ENCODE measurements at regions not wholly inside any gene's neighbourhood (a gene's known extent, or its start where the extent isn't known, plus 50 kb on each side); places are given as distances from the start of the nearest gene placed in this dataset.

- Histone ChIP-seq H3K4me3 (no peak overlapping the region), H3K9me3 (no peaks in the 10 kb centered on the region), H3K27ac (no peak overlapping the region), H3K36me3 (no peaks in the 10 kb centered on the region), H3K4me1 (no peaks in the 10 kb centered on the region), H3K27me3 (no peaks in the 10 kb centered on the region)
- intact Hi-C loops (cut with DNase I), result no loop called here
- TF ChIP-seq, protein P1, sequence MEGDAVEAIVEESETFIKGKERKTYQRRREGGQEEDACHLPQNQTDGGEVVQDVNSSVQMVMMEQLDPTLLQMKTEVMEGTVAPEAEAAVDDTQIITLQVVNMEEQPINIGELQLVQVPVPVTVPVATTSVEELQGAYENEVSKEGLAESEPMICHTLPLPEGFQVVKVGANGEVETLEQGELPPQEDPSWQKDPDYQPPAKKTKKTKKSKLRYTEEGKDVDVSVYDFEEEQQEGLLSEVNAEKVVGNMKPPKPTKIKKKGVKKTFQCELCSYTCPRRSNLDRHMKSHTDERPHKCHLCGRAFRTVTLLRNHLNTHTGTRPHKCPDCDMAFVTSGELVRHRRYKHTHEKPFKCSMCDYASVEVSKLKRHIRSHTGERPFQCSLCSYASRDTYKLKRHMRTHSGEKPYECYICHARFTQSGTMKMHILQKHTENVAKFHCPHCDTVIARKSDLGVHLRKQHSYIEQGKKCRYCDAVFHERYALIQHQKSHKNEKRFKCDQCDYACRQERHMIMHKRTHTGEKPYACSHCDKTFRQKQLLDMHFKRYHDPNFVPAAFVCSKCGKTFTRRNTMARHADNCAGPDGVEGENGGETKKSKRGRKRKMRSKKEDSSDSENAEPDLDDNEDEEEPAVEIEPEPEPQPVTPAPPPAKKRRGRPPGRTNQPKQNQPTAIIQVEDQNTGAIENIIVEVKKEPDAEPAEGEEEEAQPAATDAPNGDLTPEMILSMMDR (IDR thresholded peaks at IDR 0.05), result no peak
- ATAC-seq (no peak), DNase-seq (no peak)
Observed at GRCh38 chr1:24986372-24986965, 56.4 kb upstream of the RUNX3 start.

GRCh38 chr1:24985737-24986136, 55.7 kb upstream of the RUNX3 start:
- H3K4me3 ChIP-seq, result no peak overlapping the region
- no peak for DNase-seq
- no peak overlapping the region for H3K27ac ChIP-seq
- TF ChIP-seq, protein P1 (IDR thresholded peaks at IDR 0.05), result no peak
- no peaks in the 10 kb centered on the region for H3K9me3 ChIP-seq
- no peaks in the 10 kb centered on the region for H3K36me3 ChIP-seq
- H3K27me3 ChIP-seq, result no peaks in the 10 kb centered on the region
- H3K4me1 ChIP-seq, result no peaks in the 10 kb centered on the region
- intact Hi-C loops (cut with DNase I), result no loop called here
- ATAC-seq, result no peak

DNA sequence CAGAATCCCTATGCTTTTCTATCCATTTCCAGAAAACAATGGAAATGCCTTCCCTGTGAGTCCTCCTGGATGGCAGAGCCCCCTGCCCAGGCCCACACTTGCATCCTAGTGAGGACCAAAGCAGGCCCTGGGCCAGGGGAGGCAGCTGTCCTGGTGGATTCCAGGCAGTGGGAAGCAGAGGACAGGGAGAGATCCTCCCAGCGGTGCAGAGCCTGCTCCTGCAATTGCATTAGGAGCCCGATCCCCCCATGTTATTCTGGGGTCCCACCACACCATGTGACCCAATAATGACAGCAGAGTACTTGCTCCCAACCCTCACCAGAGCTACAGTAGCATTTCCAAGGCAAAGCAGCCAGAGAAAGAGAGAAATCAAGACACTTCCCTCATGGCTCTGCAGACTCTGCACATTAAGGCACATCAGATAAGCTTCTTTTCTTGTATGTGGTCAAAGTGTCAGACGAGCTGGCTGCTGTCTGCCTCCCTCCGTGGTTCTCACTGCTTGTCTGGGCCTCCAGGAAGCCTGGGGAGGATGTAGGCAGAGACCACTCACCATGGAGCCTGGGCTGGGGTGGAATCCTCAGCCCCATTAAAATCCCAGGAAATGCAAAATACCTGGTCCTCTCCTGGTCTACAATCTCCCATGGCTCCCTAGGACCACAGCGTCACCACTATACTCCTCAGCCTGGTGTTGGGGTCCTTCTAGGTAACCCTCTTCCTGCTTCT, 54.9 kb upstream of the RUNX3 start:
- intact Hi-C loops (cut with DNase I), result no loop called here
- DNase-seq, result no peak
- Histone ChIP-seq H3K27ac (no peak overlapping the region), H3K4me1 (no peaks in the 10 kb centered on the region), H3K4me3 (no peak overlapping the region), H3K36me3 (no peaks in the 10 kb centered on the region), H3K27me3 (no peaks in the 10 kb centered on the region), H3K9me3 (no peaks in the 10 kb centered on the region)
- no peak for ATAC-seq
- TF ChIP-seq, protein P1 (IDR thresholded peaks at IDR 0.05), result no peak

DNA sequence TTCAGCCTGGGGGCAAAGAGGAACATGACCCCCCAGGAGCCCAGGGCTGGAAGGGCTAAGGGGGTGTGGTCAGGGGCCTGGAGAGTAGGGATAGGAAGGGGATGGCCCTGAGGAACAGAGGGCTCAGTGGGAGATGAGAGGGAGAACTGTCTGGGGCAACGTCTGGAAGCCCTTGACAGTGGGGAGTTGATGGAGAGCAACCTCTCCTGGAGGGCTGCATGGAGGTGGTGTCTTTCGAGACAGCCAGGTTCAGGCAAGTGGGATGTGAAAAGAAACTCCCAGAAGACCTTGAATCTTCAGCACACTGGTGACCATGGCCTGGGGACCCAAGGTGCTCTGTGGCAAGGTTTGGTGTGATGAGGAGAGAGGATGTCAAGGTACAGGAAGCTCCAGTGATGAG, 54.2 kb upstream of the RUNX3 start:
- no peak for ATAC-seq

GRCh38 chr1:24983006-24983680, 53.1 kb upstream of the RUNX3 start:
- H3K4me1 ChIP-seq, result no peaks in the 10 kb centered on the region
- H3K36me3 ChIP-seq, result no peaks in the 10 kb centered on the region
- intact Hi-C loops (cut with DNase I), result no loop called here
- no peak overlapping the region for H3K27ac ChIP-seq
- no peaks in the 10 kb centered on the region for H3K27me3 ChIP-seq
- no peak for ATAC-seq
- no peak for DNase-seq
- no peak overlapping the region for H3K4me3 ChIP-seq
- no peaks in the 10 kb centered on the region for H3K9me3 ChIP-seq
- TF ChIP-seq, protein P1 (IDR thresholded peaks at IDR 0.05), result no peak

More for the DNA sequence above, 54.2 kb upstream of the RUNX3 start:
- no peak overlapping the region for H3K27ac ChIP-seq
- H3K9me3 ChIP-seq, result no peaks in the 10 kb centered on the region
- intact Hi-C loops (cut with DNase I), result no loop called here
- TF ChIP-seq, protein P1 (IDR thresholded peaks at IDR 0.05), result no peak
- no peak overlapping the region for H3K4me3 ChIP-seq
- DNase-seq, result no peak
- H3K27me3 ChIP-seq, result no peaks in the 10 kb centered on the region
- H3K4me1 ChIP-seq, result no peaks in the 10 kb centered on the region
- no peaks in the 10 kb centered on the region for H3K36me3 ChIP-seq

All from upper lobe of right lung (tissue), 1 donor.